Chondrocyte (in vitro differentiated cells): ENCODE measurements at regions not wholly inside any gene's neighbourhood (a gene's known extent, or its start where the extent isn't known, plus 50 kb on each side); places are given as distances from the start of the nearest gene placed in this dataset.

Experiments
- DNase-seq: peaks from one replicate; pipeline ENCODE4 v3.0.0; 2021; ENCODE audit warnings: mixed read lengths, low spot score
- H3K27ac Mint-ChIP-seq: one replicate; pipeline ENCODE4 v1.8.0; 2021; ENCODE audit warnings: mild to moderate bottlenecking, moderate library complexity, mixed read lengths; ENCODE audit not compliant: unreplicated experiment
- H3K27me3 Mint-ChIP-seq: 2 replicates; pipeline ENCODE4 v1.8.0; 2021; ENCODE audit warnings: low read depth, mixed read lengths
- H3K36me3 Mint-ChIP-seq: 2 replicates; pipeline ENCODE4 v1.8.0; 2021; ENCODE audit warnings: low read depth, mixed read lengths
- H3K4me1 Mint-ChIP-seq: 2 replicates; pipeline ENCODE4 v1.8.0; 2021; ENCODE audit warnings: low read depth, mild to moderate bottlenecking, mixed read lengths
- H3K4me3 Mint-ChIP-seq: one replicate; pipeline ENCODE4 v1.8.0; 2021; ENCODE audit warnings: mild to moderate bottlenecking, moderate library complexity, mixed read lengths; ENCODE audit not compliant: unreplicated experiment
- H3K9me3 Mint-ChIP-seq: 2 replicates; pipeline ENCODE4 v1.8.0; 2021; ENCODE audit warnings: low read depth, mixed read lengths
- TF ChIP-seq, protein P1 (sequence below): fragments of 200-600 bp; sonication (generic); IDR thresholded peaks from 2 replicates; pipeline ENCODE4 v1.5.0; 2021; ENCODE audit warnings: antibody characterized with exemption, mild to moderate bottlenecking, moderate library complexity

DNA sequence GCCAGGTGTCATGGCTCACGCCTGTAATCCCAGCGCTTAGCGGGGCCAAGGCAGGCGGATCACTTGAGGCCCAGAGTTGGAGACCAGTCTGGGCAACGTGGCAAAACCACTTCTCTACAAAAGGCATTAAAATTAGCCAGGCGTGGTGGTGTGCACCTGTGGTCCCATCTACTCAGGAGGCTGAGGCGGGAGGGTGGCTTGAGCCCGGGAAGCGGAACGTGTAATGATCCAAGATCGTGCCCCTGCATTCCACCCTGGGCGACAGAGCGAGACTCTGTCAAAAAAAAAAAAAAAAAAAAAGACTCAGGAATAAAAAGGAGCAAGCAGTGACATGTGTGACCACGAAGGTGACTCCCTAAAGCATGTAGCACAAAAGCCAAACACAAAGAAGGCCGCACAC lies 50.1 kb upstream of the SALL3 start:
- Mint-ChIP-seq H3K4me1 (no peaks in the 10 kb centered on the region), H3K4me3 (no peak overlapping the region), H3K27ac (no peak overlapping the region), H3K27me3 (no peaks in the 10 kb centered on the region), H3K9me3 (peaks cover 8% of the 10 kb centered on the region), H3K36me3 (no peaks in the 10 kb centered on the region)
- TF ChIP-seq, protein P1, sequence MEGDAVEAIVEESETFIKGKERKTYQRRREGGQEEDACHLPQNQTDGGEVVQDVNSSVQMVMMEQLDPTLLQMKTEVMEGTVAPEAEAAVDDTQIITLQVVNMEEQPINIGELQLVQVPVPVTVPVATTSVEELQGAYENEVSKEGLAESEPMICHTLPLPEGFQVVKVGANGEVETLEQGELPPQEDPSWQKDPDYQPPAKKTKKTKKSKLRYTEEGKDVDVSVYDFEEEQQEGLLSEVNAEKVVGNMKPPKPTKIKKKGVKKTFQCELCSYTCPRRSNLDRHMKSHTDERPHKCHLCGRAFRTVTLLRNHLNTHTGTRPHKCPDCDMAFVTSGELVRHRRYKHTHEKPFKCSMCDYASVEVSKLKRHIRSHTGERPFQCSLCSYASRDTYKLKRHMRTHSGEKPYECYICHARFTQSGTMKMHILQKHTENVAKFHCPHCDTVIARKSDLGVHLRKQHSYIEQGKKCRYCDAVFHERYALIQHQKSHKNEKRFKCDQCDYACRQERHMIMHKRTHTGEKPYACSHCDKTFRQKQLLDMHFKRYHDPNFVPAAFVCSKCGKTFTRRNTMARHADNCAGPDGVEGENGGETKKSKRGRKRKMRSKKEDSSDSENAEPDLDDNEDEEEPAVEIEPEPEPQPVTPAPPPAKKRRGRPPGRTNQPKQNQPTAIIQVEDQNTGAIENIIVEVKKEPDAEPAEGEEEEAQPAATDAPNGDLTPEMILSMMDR: no peak
- DNase-seq: no peak
